Panc1 (cell line): ENCODE measurements at regions not wholly inside any gene's neighbourhood (a gene's known extent, or its start where the extent isn't known, plus 50 kb on each side); places are given as distances from the start of the nearest gene placed in this dataset.

Experiments used
- ATAC-seq: fragments of 200-7000 bp; cut with Tn5 transposase; 2 replicates; pipeline ENCODE4 v1.9.1; 2020; ENCODE audit warnings: mild to moderate bottlenecking, moderate library complexity
- BruUV-seq: library from RNA; stranded (reverse); fragments of 400-500 nt; replicated peaks from 2 replicates; lab custom pipeline; 2021; lab: Mats Ljungman, UMichigan
- CTCF ChIA-PET: fragments of 300-600 bp; sonication (Branson Sonifier 250); formaldehyde crosslinking; loops from one replicate; lab custom pipeline; 2022; ENCODE audit warnings: antibody characterized with exemption; lab: Charles Lee
- POLR2A ChIA-PET: fragments of 300-600 bp; sonication (Branson Sonifier 250); formaldehyde crosslinking; loops from one replicate; lab custom pipeline; 2022; ENCODE audit warnings: antibody characterized with exemption; lab: Charles Lee
- DNase-seq: peaks from one replicate; pipeline ENCODE4 v3.0.0-alpha.2; 2010; ENCODE audit warnings: low read depth, low spot score
- H3K27ac ChIP-seq: 2 replicates; pipeline ENCODE4 v1.5.1; 2011; ENCODE audit warnings: mild to moderate bottlenecking, low read length, inconsistent platforms
- H3K27me3 ChIP-seq: fragments of 200-500 bp; sonication (Bioruptor generic); 2 replicates; pipeline ENCODE4 v1.6.0; 2014; ENCODE audit warnings: low read length, inconsistent platforms; ENCODE audit not compliant: control insufficient read depth, insufficient read depth
- H3K36me3 ChIP-seq: fragments of 200-500 bp; sonication (Bioruptor generic); 2 replicates; pipeline ENCODE4 v1.5.1; 2014; ENCODE audit warnings: inconsistent platforms, mild to moderate bottlenecking, low read length, moderate library complexity; ENCODE audit not compliant: control insufficient read depth, insufficient read depth
- H3K4me1 ChIP-seq: 2 replicates; pipeline ENCODE4 v1.5.1; 2011; ENCODE audit warnings: inconsistent platforms, mild to moderate bottlenecking, low read length, moderate library complexity; ENCODE audit not compliant: control insufficient read depth, insufficient read depth
- H3K4me3 ChIP-seq, 2 experiments: 2 replicates each; pipeline ENCODE4 v1.5.1; 2011 to 2012; ENCODE audit warnings: low read depth in 2 of 2, low read length in 2 of 2, mild to moderate bottlenecking in 2 of 2, inconsistent platforms in 1 of 2, moderate library complexity in 1 of 2
- H3K9me3 ChIP-seq: fragments of 200-500 bp; sonication (Bioruptor generic); 2 replicates; pipeline ENCODE4 v1.5.1; 2014; ENCODE audit warnings: low read depth, mild to moderate bottlenecking, inconsistent platforms, low read length, moderate library complexity; ENCODE audit not compliant: control insufficient read depth, insufficient read depth
- CTCF ChIP-seq: fragments of 450-650 bp; IDR thresholded peaks from 2 replicates; pipeline ENCODE4 v1.5.1; 2017; ENCODE audit warnings: mild to moderate bottlenecking
- POLR2AphosphoS5 ChIP-seq: IDR thresholded peaks from 2 replicates; pipeline ENCODE4 v1.6.1; 2012; ENCODE audit warnings: mild to moderate bottlenecking, low read depth, low read length, moderate library complexity
- REST ChIP-seq, 2 experiments: IDR thresholded peaks; 2 replicates each; pipeline ENCODE4 v1.6.1; 2011 to 2012; ENCODE audit warnings: low read depth in 2 of 2, control low read depth in 1 of 2, low read length in 1 of 2, mild to moderate bottlenecking in 1 of 2, moderate library complexity in 1 of 2; ENCODE audit not compliant: insufficient read depth in 1 of 2
- SIN3A ChIP-seq: IDR thresholded peaks from 2 replicates; pipeline ENCODE4 v1.6.1; 2012; ENCODE audit warnings: low read depth, mild to moderate bottlenecking, low read length, moderate library complexity, borderline replicate concordance; ENCODE audit not compliant: insufficient read depth
- TCF7L2 ChIP-seq: IDR thresholded peaks from 2 replicates; pipeline ENCODE4 v1.6.1; 2011; ENCODE audit warnings: mild to moderate bottlenecking, low read depth, low read length, inconsistent platforms
- in situ Hi-C: cut with HindIII; loops from 2 replicates; pipeline ENCODE4 v1.10.0; 2016; ENCODE audit warnings: low sequenced_read_pairs, low pct_unique_long_range_greater_than_20kb
- intact Hi-C: fragments of 100-400 bp; cut with micrococcal nuclease; formaldehyde crosslinking; loops from one replicate; pipeline ENCODE4 v1.10.0; 2022; ENCODE audit not compliant: unreplicated experiment

GRCh38 chr6:159602431-159603041 lies 90.5 kb downstream of the SOD2 start:
- in situ Hi-C loops = no loop called here
- TF ChIP-seq REST (IDR thresholded peaks at IDR 0.05; ENCODE audit: insufficient read depth in 1 of 2, low read depth in 2 of 2, low read length in 1 of 2) (no peak), SIN3A (no peak), CTCF (no peak), POLR2AphosphoS5 (no peak), TCF7L2 (no peak)

GRCh38 chr6:159601211-159601610 lies 91.8 kb downstream of the SOD2 start:
- CTCF ChIA-PET = no interaction called here
- DNase-seq = no peak
- no peaks in the 10 kb centered on the region for H3K4me1 ChIP-seq
- no peak for ATAC-seq
- BruUV-seq = no TSS peak
- H3K27ac ChIP-seq = no peak overlapping the region
- no peak overlapping the region for H3K4me3 ChIP-seq
- POLR2A ChIA-PET = no interaction called here
- intact Hi-C loops = no loop called here
- TF ChIP-seq POLR2AphosphoS5 = no peak
- no peak for TF ChIP-seq CTCF
- no peak for TF ChIP-seq REST (IDR thresholded peaks at IDR 0.05; ENCODE audit: insufficient read depth in 1 of 2, low read depth in 2 of 2, low read length in 1 of 2)
- no peak for TF ChIP-seq SIN3A
- no peak for TF ChIP-seq TCF7L2
- in situ Hi-C loops = no loop called here
- H3K36me3 ChIP-seq = no peaks in the 10 kb centered on the region
- H3K9me3 ChIP-seq = no peaks in the 10 kb centered on the region
- no peaks in the 10 kb centered on the region for H3K27me3 ChIP-seq

More at GRCh38 chr6:159602431-159603041, 90.5 kb downstream of the SOD2 start:
- Histone ChIP-seq H3K9me3 (no peaks in the 10 kb centered on the region), H3K27ac (no peak overlapping the region), H3K4me1 (no peaks in the 10 kb centered on the region), H3K4me3 (no peak overlapping the region), H3K36me3 (no peaks in the 10 kb centered on the region), H3K27me3 (no peaks in the 10 kb centered on the region)
- POLR2A ChIA-PET = no interaction called here
- ATAC-seq = no peak
- intact Hi-C loops = no loop called here
- CTCF ChIA-PET = no interaction called here
- BruUV-seq = no TSS peak
- DNase-seq = no peak
